ENCODE measurements at regions not wholly inside any gene's neighbourhood (a gene's known extent, or its start where the extent isn't known, plus 50 kb on each side); places are given as distances from the start of the nearest gene placed in this dataset.

DNA sequence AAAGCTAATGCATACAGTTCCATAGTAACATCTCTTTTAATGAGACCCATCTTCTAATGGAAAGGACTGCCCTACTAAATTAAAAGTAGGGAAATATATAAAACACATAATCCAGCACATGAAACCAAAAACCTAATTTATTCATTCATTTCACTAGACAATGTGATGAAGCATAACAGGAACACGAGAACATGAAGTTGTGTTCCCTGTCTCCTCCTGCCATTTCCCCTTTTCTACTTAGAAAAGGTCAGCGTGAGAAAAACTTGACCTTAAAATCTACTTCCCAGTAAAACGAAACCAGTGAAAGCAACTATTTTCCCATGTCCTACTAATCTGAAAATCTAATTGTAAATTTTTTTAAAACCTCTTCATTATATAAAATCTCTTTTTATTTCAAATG, 847.5 kb downstream of the TLE1 start:
- no peak for DNase-seq (ENCODE audit: low spot score)

DNA sequence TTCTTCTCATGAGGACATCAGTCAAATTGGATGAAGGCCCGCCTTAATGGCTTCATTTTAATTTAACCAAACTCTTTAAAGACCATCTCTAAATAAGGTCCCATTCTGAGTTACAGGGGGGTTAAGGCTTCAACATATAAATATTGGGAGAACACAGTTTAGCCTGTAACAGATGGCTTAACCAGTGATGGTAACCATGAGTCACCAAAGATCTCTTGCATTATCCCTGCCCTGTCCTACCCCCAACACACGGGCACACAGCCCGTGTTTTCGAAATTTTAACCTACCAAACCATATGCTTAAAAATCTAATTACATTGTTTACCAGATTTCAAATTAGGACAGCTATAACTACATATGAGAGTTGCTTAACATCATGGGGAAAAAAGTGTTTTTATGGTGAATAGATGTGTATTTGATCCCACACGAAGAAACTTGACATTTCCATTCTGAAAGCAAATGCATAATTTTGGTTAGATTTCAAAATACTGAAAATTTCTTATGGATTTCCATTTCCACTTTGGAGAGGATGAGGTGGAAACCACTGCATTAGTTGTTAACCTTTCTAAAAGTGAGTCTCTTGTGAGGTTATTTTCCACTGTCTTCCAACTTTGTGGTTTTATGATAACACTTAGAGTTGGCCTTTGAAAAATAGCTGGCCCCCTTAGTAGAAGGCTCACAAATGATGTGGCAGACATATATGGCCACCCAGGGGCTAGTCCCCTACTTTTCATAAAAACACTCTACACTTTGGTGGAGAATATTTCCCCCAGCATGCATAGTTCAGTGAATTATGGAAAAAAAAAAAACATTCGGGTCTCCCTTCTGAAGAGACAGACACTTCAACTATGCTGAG, 849.3 kb downstream of the TLE1 start:
- no peak for DNase-seq (ENCODE audit: low spot score)

DNA sequence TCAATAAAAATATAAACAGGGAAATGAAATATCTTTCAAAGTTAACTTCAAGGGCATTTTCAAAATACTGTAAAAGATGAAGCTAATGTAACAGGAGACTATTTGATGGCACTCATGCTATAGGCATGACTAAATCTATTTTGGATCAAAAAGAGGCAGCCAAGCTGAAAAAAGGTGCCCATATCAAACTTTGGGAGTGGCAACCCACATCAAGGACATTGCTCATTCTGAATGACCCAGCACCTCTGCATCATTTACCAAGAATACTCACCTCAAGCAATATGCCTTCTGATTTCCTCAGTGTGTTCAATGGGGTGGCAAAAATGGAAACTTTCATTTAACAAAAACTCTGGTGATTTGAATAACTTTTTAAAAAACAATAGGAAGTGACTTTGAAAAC, 853.3 kb downstream of the TLE1 start:
- no peak for DNase-seq (ENCODE audit: low spot score)

GRCh38 chr9:80831751-80832150, 857.6 kb downstream of the TLE1 start:
- no peak for DNase-seq (ENCODE audit: low spot score)

DNA sequence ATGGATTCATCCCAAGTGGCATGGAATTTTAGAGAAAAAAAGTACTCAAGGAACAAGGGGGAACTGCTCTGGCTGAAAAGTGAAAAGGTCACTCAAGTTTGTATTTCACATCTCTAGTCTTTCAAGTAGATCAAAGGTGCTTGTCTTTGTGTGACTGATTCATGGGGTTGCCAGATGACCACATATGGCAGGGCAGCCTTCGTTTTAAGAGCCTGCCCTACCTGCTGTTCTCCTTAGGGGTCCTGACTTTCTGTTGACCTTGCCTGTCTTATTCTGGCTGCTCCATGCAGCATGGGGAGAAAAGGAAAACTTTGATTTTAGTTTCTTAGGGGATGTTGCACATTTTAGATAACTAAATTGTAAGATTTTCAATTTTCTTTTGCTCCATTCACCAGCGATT, 877.7 kb downstream of the TLE1 start:
- DNase-seq (ENCODE audit: low spot score) = no peak

DNA sequence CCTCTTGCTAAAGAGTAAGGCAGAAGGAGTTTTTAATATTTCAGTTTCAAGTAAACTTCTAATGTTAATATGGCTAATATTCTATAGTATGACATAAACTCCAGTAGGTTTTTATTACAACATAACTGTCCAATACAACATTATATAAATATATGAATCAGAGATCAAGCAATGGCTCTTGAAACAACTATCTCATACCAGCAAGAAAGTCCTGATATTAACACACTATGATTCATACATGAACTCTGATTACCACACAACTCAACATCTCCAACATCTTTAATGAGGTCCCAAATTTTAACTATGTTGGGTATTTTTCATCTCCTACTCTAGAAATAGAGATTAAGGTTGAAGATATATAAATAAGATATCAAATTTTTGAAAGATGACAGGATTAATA, 878.3 kb downstream of the TLE1 start:
- no peak for DNase-seq (ENCODE audit: low spot score)

DNA sequence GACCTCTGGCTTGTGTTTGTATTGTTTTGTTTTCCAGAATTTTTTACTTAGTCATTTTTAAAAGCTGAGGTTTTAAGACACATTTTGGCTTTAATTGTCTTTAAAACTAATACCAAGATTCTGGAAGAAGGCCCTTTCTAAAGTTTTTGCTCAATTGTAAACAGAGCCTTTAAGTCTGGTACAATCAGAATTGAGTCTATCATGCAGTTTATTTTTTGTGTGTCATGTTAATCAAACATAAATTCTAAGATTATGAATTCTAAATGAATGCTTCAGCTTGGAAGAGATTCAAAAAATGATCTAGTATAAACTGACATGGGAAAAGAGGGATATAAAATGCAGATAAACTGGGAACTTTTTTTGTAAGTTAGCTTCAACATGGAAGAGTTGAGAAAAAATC, 882.7 kb downstream of the TLE1 start:
- DNase-seq (ENCODE audit: low spot score) = no peak

GRCh38 chr9:80804873-80805272, 884.5 kb downstream of the TLE1 start:
- no peak for DNase-seq (ENCODE audit: low spot score)

DNA sequence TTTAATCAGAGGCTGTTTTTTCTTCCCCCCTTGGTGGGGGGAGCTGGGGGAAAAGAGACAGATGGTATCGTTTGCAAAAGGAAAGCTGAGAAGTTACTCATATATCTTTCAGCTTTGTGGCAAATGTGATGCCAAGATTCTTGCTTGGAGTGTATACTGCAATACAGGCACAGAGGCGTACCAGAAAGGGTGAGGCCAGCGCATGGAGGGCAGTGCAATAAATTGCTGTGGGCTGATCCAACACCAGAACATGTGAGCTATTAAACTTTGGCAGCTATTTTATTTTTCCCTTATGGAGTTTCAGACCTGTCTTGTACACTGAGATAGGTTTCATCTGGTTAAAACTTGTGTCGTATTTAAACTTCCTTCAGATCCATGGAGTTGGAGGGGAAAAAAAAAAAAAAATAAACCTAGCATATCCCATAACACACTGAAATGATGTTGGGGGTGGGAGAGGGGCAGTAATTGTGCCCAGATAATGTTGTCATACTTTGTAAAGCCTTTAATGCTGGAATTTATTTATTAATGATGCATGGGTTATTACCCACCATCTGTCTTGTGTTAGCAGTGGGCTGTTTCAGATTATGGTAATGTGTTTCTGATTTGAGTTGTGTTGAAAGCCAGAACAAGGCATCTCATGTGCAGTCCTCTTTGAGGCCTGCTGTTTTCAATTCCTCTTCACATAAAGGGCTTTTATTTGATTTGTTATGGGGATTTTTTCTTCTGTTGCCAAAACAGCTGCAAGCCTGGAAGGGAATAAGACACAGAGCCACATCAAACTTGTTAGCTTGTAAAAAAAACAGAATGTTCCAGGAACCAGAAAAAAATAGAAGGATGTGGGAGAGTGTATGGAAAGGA, 891.3 kb downstream of the TLE1 start:
- DNase-seq (ENCODE audit: low spot score) = no peak

- no peak for DNase-seq (ENCODE audit: low spot score)
Observed at GRCh38 chr9:80797101-80797829, 892.1 kb downstream of the TLE1 start.

GRCh38 chr9:80796632-80797031, 892.7 kb downstream of the TLE1 start:
- no peak for DNase-seq (ENCODE audit: low spot score)

GRCh38 chr9:80794197-80794596, 895.1 kb downstream of the TLE1 start:
- no peak for DNase-seq (ENCODE audit: low spot score)

- no peak for DNase-seq (ENCODE audit: low spot score)
Observed at GRCh38 chr9:80793706-80794105, 895.6 kb downstream of the TLE1 start.

GRCh38 chr9:80792726-80793125, 896.6 kb downstream of the TLE1 start:
- DNase-seq (ENCODE audit: low spot score) = no peak

- no peak for DNase-seq (ENCODE audit: low spot score)
Observed at GRCh38 chr9:80791836-80792235, 897.5 kb downstream of the TLE1 start.

GRCh38 chr9:80790764-80791163, 898.6 kb downstream of the TLE1 start:
- DNase-seq (ENCODE audit: low spot score) = no peak

- DNase-seq (ENCODE audit: low spot score) = no peak
Observed at GRCh38 chr9:80789831-80790230, 899.5 kb downstream of the TLE1 start.

GRCh38 chr9:80787636-80788035, 901.7 kb downstream of the TLE1 start:
- no peak for DNase-seq (ENCODE audit: low spot score)

GRCh38 chr9:80784647-80785046, 904.7 kb downstream of the TLE1 start:
- no peak for DNase-seq (ENCODE audit: low spot score)

DNA sequence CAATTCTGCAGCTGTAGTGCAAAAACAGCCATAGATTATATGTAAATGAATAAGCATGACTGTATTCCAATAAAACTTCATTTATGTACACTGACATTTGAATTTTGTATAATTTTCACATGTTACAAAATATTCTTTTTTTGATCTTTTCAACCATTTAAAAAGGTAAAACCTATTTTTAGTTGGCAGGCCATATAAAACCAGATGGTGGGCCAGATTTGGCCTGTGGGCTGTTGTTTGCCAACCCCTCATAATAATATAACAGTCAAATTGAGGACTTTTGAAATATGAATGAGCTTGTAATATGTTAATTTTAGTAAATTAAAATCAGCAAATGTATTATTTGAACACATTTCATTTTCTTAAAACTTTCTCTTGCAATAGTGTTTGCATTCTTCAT, 913.4 kb downstream of the TLE1 start:
- DNase-seq (ENCODE audit: low spot score) = no peak

DNA sequence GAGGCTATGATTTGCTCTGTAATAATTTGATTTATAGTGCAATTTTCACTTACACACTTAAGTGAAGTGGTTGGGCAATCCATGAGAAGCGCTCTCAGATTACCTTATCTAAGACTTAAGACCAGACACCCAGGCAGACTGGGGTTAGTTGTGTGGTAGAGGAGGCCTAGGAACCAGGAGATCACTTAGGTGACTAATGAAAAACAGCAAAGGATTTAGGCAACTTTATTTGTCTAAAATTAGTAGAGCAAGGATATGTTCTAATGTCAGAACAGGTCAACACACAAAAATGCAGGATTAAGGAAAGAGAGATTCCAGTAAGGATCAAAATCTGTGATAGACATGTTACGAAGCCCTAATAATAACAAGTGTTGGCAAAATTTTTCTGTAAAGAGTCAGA, 913.8 kb downstream of the TLE1 start:
- DNase-seq (ENCODE audit: low spot score) = no peak

GRCh38 chr9:80771555-80772347, 917.6 kb downstream of the TLE1 start:
- DNase-seq (ENCODE audit: low spot score) = no peak

Data from CD4-positive, alpha-beta T cell treated with Interleukin-15 for 4 hours (primary cell).